MG63 (cell line): ENCODE measurements at regions not wholly inside any gene's neighbourhood (a gene's known extent, or its start where the extent isn't known, plus 50 kb on each side); places are given as distances from the start of the nearest gene placed in this dataset.

Experiments
- DNase-seq: peaks from one replicate; pipeline ENCODE4 v3.0.0-alpha.2; 2020
- H3K27me3 ChIP-seq: fragments of 250-450 bp; sonication (Bioruptor Pico); 2 replicates; pipeline ENCODE4 v1.5.1; 2020; ENCODE audit warnings: mild to moderate bottlenecking, moderate library complexity
- H3K36me3 ChIP-seq: fragments of 250-450 bp; sonication (Bioruptor Pico); 2 replicates; pipeline ENCODE4 v1.5.1; 2020; ENCODE audit warnings: mild to moderate bottlenecking, moderate library complexity
- H3K4me3 ChIP-seq: fragments of 250-450 bp; sonication (Bioruptor Pico); 2 replicates; pipeline ENCODE4 v1.5.1; 2020; ENCODE audit warnings: mild to moderate bottlenecking, moderate library complexity
- H3K9me3 ChIP-seq: fragments of 250-450 bp; sonication (Bioruptor Pico); 2 replicates; pipeline ENCODE4 v1.5.1; 2020; ENCODE audit warnings: mild to moderate bottlenecking, moderate library complexity

DNA sequence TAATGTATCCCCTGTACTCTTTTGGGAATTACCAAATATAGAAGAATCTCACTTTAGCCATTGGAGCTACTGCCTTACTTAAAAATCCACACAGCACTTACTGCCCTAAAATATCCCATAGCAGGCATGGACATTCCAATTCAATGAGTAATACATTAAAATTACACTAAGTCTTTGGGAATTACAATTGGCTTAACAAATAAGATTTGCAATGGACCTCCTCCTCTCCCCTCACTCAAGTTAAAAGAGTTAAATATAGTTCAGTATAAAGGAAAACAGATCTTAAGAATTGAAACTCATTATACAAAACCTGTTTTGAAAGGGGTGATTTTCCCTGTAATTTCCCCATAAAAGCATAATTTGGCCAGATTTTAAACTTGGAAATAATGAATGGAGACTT lies 477.1 kb downstream of the SLC16A7 start:
- H3K9me3 ChIP-seq = no peaks in the 10 kb centered on the region
- no peak for DNase-seq

DNA sequence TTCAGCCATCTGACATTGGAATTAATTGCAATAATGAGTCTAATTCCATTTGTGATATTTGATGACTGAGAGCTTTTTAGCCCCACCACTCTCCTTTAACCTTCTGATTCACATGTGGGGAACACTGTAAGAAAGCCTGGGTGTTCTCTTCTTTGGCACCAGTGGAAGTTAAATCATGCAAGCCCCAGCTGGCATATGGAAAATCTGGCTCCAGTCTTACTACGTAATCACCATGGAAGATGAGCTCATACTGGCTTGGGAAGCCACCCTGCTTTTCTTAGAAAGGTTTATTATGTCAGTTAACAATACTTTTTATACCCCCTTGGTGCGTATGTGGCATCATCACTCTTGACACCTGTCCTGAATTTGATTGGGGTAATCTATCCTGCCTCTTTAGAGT lies 479.3 kb downstream of the SLC16A7 start:
- H3K36me3 ChIP-seq = no peaks in the 10 kb centered on the region
- H3K9me3 ChIP-seq = no peaks in the 10 kb centered on the region; the same call in 1 of the 2 replicates
- H3K27me3 ChIP-seq = no peaks in the 10 kb centered on the region
- H3K4me3 ChIP-seq = no peak overlapping the region
- peak; percentile 10 for DNase-seq

More for the DNA sequence above, 477.1 kb downstream of the SLC16A7 start:
- H3K27me3 ChIP-seq = no peaks in the 10 kb centered on the region
- H3K36me3 ChIP-seq = no peaks in the 10 kb centered on the region
- H3K4me3 ChIP-seq = no peak overlapping the region

DNA sequence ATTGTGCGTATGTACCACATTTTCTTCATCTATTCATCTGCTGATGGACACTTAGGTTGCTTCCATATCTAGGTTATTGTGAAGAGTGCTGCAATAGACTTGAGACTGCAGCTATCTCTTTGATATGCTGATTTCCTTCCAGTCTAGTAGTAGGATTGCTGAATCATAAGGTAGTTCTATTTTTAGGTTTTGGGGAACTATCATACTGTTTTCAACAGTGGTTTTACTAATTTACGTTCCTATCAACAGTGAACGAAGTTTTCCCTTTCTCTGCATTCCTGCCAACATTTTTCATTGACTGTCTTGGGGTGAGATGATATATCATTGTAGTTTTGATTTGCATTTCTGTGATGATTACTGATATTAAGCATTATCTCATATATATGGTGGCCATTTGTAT lies 482.2 kb downstream of the SLC16A7 start:
- Histone ChIP-seq H3K27me3 (no peaks in the 10 kb centered on the region), H3K9me3 (peaks cover 7% of the 10 kb centered on the region), H3K4me3 (no peak overlapping the region), H3K36me3 (no peaks in the 10 kb centered on the region)
- DNase-seq = no peak

GRCh38 chr12:60093428-60093827 lies 497.6 kb downstream of the SLC16A7 start:
- Histone ChIP-seq H3K36me3 (no peaks in the 10 kb centered on the region), H3K9me3 (no peaks in the 10 kb centered on the region), H3K27me3 (no peaks in the 10 kb centered on the region), H3K4me3 (no peak overlapping the region)
- no peak for DNase-seq

DNA sequence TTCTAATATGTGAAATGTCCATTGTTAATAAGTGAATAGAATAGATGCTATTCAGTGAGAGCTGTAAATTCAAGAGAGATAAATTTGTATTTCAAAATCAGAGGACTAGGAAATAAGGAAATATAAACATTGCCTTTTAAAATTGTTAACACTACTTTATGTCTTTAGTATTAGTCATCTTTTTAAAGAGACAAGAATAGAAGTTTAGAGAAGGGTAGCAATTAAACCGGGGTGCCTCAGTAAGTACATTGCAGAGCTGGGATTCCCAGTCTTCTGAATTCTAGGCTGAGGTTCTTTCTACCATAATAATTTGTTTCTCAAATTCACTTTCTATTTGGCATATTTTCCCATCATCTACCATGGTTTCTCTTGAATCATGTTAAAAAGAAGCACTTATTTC lies 498.6 kb downstream of the SLC16A7 start:
- Histone ChIP-seq H3K4me3 (no peak overlapping the region), H3K9me3 (peaks cover 3% of the 10 kb centered on the region), H3K36me3 (no peaks in the 10 kb centered on the region), H3K27me3 (no peaks in the 10 kb centered on the region)
- DNase-seq = no peak

DNA sequence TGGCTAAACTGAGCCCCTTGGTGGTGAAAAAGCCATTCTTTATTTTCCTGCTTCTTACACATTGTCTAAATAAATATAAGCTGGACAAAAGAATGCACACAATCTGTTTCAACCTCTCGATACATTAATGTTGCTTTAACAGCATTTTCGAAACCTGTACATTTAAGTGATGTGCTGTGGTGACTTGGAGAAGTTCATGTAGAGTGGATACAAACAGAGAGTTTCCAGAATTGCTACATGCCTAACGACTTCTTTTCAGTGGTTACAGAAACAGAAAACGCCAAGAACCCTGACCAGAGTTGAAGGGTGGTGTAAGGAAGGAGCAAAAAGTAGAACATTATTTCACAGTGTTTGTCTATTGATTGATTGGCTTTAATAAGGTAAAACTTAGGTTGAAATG lies 500.9 kb downstream of the SLC16A7 start:
- DNase-seq = no peak
- Histone ChIP-seq H3K9me3 (peaks cover 6% of the 10 kb centered on the region), H3K36me3 (no peaks in the 10 kb centered on the region), H3K4me3 (no peak overlapping the region), H3K27me3 (no peaks in the 10 kb centered on the region)

- Histone ChIP-seq H3K4me3 (no peak overlapping the region), H3K9me3 (peaks cover 6% of the 10 kb centered on the region), H3K36me3 (no peaks in the 10 kb centered on the region), H3K27me3 (no peaks in the 10 kb centered on the region)
- DNase-seq = no peak
These were observed 504.3 kb downstream of the SLC16A7 start for GRCh38 chr12:60100160-60100559.

- DNase-seq = no peak
- Histone ChIP-seq H3K27me3 (no peaks in the 10 kb centered on the region), H3K36me3 (no peaks in the 10 kb centered on the region), H3K9me3 (peaks cover 6% of the 10 kb centered on the region), H3K4me3 (no peak overlapping the region)
These were observed 505.0 kb downstream of the SLC16A7 start for GRCh38 chr12:60100852-60101251.

DNA sequence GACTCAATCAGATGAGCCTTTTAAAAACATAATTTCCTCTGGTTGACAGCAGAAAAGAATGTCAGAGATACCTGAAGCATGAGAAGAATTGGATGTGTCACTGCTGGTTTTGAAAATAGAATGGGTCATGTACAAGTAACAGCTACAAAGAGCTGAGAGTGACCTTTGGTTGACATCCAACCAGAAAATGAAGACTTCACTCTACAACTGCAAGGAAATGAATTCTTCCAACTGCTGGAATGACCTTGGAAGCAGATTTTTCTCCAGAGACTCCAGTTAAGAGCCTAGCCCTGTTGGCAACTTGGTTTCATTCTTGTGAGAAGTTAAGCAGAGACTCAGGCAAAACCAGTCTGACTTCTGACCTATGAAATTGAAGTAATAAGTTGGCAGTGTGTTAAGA lies 505.9 kb downstream of the SLC16A7 start:
- DNase-seq = no peak
- Histone ChIP-seq H3K4me3 (no peak overlapping the region), H3K36me3 (no peaks in the 10 kb centered on the region), H3K9me3 (peaks cover 6% of the 10 kb centered on the region), H3K27me3 (no peaks in the 10 kb centered on the region)

DNA sequence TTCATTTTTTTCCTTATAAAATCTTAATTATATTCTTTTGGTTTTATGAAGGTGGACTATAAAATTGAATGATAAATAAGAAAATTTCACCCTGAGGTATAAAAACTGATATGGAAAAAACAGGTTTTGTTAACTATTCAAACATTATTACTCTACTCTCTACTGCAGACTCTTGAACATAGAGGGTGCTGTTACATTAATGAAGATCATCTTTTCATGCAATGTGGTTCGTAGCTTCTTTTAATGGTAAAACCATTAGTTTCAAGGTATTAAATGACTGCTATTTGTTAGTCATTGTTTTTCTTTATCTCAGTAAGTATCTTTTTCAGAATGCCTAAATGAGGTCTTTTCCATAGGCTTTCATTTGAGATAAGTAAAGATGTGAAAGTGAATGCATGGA lies 510.4 kb downstream of the SLC16A7 start:
- DNase-seq = no peak
- H3K27me3 ChIP-seq = no peaks in the 10 kb centered on the region
- H3K9me3 ChIP-seq = no peaks in the 10 kb centered on the region
- no peaks in the 10 kb centered on the region for H3K36me3 ChIP-seq
- H3K4me3 ChIP-seq = no peak overlapping the region

- H3K9me3 ChIP-seq = no peaks in the 10 kb centered on the region
- no peaks in the 10 kb centered on the region for H3K27me3 ChIP-seq
- H3K4me3 ChIP-seq = no peak overlapping the region
- no peaks in the 10 kb centered on the region for H3K36me3 ChIP-seq
- DNase-seq = no peak
These were observed 512.2 kb downstream of the SLC16A7 start for GRCh38 chr12:60107992-60108391.

- Histone ChIP-seq H3K4me3 (no peak overlapping the region), H3K27me3 (no peaks in the 10 kb centered on the region), H3K9me3 (peaks cover 2% of the 10 kb centered on the region; the same call in 1 of the 2 replicates), H3K36me3 (no peaks in the 10 kb centered on the region)
- no peak for DNase-seq
These were observed 516.2 kb downstream of the SLC16A7 start for GRCh38 chr12:60112063-60112462.

DNA sequence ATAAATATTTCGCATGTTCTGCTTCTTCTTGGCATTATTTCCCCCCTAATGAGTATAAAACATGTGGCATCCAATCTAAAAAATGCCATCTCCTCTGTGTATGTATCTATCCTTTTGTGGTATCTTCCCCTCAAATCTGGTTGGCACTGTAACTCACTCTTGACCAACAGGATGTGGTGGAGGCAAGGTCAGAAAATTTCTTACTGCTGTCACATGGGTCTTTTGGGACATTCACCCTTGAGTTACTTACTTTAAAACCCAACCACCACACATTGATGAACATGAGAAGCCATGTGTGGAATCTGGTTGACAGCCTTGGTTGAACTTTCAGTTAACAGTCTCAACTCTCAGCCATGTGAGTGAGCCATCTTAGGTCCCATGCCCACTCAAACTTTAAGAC lies 516.9 kb downstream of the SLC16A7 start:
- Histone ChIP-seq H3K27me3 (no peaks in the 10 kb centered on the region), H3K4me3 (no peak overlapping the region), H3K9me3 (peaks cover 2% of the 10 kb centered on the region; the same call in 1 of the 2 replicates), H3K36me3 (no peaks in the 10 kb centered on the region)
- no peak for DNase-seq

DNA sequence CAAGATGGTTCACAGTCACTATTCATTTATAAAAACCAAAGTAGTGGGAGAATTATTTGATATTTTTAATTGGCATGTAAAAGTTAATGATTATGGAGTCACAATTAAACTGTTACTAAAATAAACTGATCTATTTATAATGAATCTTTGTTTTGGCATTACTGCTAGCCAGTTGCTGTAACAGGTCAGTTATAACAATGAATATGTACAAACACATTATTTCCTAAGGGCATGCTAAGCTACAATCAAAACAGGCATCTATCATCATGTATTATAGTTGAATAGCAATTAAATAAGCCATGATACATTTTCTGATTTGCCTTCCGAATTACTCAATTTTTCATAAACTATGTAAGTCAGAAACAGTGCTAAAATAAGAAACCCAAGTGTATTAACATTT lies 518.3 kb downstream of the SLC16A7 start:
- H3K9me3 ChIP-seq = peaks cover 2% of the 10 kb centered on the region; the same call in 1 of the 2 replicates
- H3K36me3 ChIP-seq = no peaks in the 10 kb centered on the region
- no peak overlapping the region for H3K4me3 ChIP-seq
- DNase-seq = no peak
- H3K27me3 ChIP-seq = no peaks in the 10 kb centered on the region

DNA sequence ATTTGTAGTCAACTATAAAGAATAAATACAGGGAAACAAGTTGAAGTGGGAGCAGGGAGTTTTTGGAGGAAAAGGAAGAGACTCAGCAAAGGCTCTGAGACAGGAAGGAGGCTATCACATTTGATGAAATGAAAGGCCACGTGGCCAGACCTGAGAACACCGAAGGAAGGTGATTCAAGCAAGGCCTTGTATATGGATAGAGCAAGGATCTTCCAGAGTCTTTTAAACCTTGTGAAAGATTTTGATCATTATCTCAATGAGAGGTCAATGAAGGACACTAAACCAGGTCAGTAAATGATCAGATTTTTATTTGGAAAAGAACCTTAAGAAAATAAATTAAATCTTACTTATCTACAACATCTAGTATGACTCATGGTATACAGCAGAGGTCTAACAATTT lies 523.5 kb downstream of the SLC16A7 start:
- Histone ChIP-seq H3K36me3 (no peaks in the 10 kb centered on the region), H3K4me3 (no peak overlapping the region), H3K27me3 (no peaks in the 10 kb centered on the region), H3K9me3 (peaks cover 2% of the 10 kb centered on the region; the same call in 1 of the 2 replicates)
- DNase-seq = no peak

DNA sequence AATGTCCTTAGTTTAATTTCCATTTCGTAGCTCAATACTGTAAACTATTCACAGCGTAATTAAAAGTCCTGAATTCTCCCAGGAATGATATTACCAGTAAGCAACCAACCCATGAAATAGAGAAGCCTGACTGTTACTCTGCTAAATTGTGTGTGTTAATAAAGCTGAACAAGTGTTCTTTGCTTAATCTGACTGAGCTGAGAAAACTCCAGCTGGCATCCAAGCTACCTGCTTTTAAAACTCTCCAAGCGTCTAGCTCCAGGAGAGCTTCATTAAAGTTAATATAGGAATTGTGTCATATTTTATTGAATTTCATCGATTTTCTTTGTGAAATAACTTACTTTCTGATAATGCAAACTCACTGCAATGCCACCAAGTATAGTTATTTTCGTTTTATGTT lies 524.4 kb downstream of the SLC16A7 start:
- Histone ChIP-seq H3K27me3 (no peaks in the 10 kb centered on the region), H3K9me3 (peaks cover 4% of the 10 kb centered on the region; the same call in 1 of the 2 replicates), H3K4me3 (no peak overlapping the region), H3K36me3 (no peaks in the 10 kb centered on the region)
- DNase-seq = no peak

DNA sequence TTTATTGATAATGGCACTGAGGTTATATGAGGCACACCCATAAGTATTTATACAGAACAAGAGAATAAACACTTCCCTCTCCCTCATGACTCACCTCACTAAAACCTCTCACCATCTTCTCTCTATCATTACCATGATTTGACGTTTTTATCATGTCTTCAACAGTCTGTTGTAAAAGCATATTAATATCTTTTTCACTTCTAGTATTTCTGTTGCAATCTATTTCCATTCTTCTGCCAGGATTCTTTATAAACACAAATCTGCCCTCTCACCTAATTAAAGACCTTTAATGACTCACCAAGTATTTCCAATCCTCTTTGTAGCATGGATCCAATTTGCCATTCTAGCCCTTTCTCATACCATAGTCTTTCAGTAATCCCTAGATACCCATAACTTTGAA lies 527.7 kb downstream of the SLC16A7 start:
- Histone ChIP-seq H3K27me3 (no peaks in the 10 kb centered on the region), H3K36me3 (no peaks in the 10 kb centered on the region), H3K9me3 (peaks cover 2% of the 10 kb centered on the region; the same call in 1 of the 2 replicates), H3K4me3 (no peak overlapping the region)
- no peak for DNase-seq

GRCh38 chr12:60137513-60137912 lies 541.7 kb downstream of the SLC16A7 start:
- Histone ChIP-seq H3K36me3 (no peaks in the 10 kb centered on the region), H3K27me3 (no peaks in the 10 kb centered on the region), H3K4me3 (no peak overlapping the region), H3K9me3 (no peaks in the 10 kb centered on the region)
- no peak for DNase-seq

- Histone ChIP-seq H3K9me3 (no peaks in the 10 kb centered on the region), H3K27me3 (no peaks in the 10 kb centered on the region), H3K36me3 (no peaks in the 10 kb centered on the region), H3K4me3 (no peak overlapping the region)
- DNase-seq = no peak
These were observed 542.7 kb downstream of the SLC16A7 start for GRCh38 chr12:60138526-60138925.
